ENCODE measurements at regions not wholly inside any gene's neighbourhood (a gene's known extent, or its start where the extent isn't known, plus 50 kb on each side); places are given as distances from the start of the nearest gene placed in this dataset.

DNA sequence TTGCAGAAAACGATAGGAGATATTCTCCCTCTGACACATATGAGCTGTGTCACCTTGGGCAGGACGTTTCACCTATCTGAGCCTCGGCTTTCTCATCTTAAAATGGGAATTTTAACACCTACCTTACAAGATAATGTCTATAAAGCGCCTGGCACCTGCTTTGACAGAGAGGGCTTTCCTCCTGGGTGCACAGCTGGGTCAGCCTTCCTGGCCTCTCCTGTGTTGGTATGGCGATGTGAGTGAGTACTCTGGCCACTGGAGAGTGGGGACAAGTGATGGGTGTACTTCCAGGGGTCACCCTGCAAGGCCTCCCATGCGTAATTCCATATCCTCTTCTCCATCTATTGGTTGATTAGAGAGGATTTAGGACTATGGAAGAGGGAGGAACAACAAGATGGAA, 113.1 kb upstream of the SMIM23 start:
- no peak overlapping the region for H2BK12ac ChIP-seq (ENCODE audit: low read length in 2 of 2)
- H4K91ac ChIP-seq (ENCODE audit: low read length), result no peak overlapping the region
- H2BK5ac ChIP-seq (ENCODE audit: low read depth, low read length, poor library complexity, severe bottlenecking), result no peak overlapping the region
- H3K4me3 ChIP-seq (ENCODE audit: insufficient read depth in 1 of 2, low read depth in 1 of 2, low read length in 2 of 2), result no peak overlapping the region
- H3K23ac ChIP-seq (ENCODE audit: low read length in 2 of 2), result no peak overlapping the region
- no peak overlapping the region for H2BK15ac ChIP-seq (ENCODE audit: low read depth, poor library complexity, severe bottlenecking)
- H2BK120ac ChIP-seq (ENCODE audit: low read depth, low read length), result no peak overlapping the region
- no peak overlapping the region for H2AFZ ChIP-seq (ENCODE audit: low read depth, low read length)
- H3K14ac ChIP-seq (ENCODE audit: low read length in 2 of 2), result no peak overlapping the region
- no peak overlapping the region for H3K4me2 ChIP-seq (ENCODE audit: low read length, poor library complexity, severe bottlenecking)
- H3K4ac ChIP-seq (ENCODE audit: low read depth in 1 of 2, low read length in 2 of 2), result no peak overlapping the region
- no peak overlapping the region for H3K9ac ChIP-seq (ENCODE audit: low read length)
- DNase-seq, result no peak
- no peak overlapping the region for H3K27ac ChIP-seq (ENCODE audit: low read length, poor library complexity, severe bottlenecking)
- no peak overlapping the region for H2AK5ac ChIP-seq (ENCODE audit: low read length, severe bottlenecking)
- peaks cover 10% of the 10 kb centered on the region for H3K9me3 ChIP-seq (ENCODE audit: control insufficient read depth, low read length)
- H3K4me1 ChIP-seq (ENCODE audit: control insufficient read depth, insufficient read depth, low read depth, low read length), result peaks cover 5% of the 10 kb centered on the region
- no peaks in the 10 kb centered on the region for H3K36me3 ChIP-seq (ENCODE audit: control insufficient read depth in 1 of 2, insufficient read depth in 2 of 2, low read depth in 1 of 2, low read length in 2 of 2)
- H3K18ac ChIP-seq (ENCODE audit: low read depth in 1 of 2, low read length in 2 of 2), result no peak overlapping the region
- no peak overlapping the region for H4K8ac ChIP-seq (ENCODE audit: low read length)
- WGBS, result 73% methylated on average over 5 of the region's 6 CpGs
- peaks cover 4 to 30% of the 10 kb centered on the region in 2 experiments for H3K27me3 ChIP-seq (ENCODE audit: control insufficient read depth in 1 of 2, insufficient read depth in 1 of 2, low read length in 2 of 2)
- no peaks in the 10 kb centered on the region for H3K79me1 ChIP-seq (replicated peaks; ENCODE audit: low read length, poor library complexity, severe bottlenecking)

DNA sequence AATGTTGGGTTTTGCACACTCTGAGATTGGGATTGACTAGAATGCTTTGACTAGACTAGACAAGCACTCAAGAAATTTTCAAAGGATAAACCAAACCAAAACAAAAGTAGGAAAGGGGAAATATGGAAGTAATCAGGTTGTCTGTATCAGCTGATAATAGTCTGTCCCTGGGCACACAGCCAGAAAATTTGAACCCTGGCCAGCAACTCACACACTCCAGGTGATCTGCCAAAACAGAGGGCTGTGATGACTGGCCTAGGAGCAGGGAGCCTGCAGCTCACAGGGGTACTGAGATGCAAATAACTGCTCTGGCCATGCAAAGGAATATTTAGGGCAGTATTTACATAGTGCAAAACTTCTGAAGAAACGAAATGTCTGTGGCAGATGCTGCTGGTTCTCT, 112.3 kb upstream of the SMIM23 start:
- no peak overlapping the region for H2BK5ac ChIP-seq (ENCODE audit: low read depth, low read length, poor library complexity, severe bottlenecking)
- H3K27ac ChIP-seq (ENCODE audit: low read length, poor library complexity, severe bottlenecking), result no peak overlapping the region
- H3K23ac ChIP-seq (ENCODE audit: low read length in 2 of 2), result no peak overlapping the region
- no peak overlapping the region for H3K14ac ChIP-seq (ENCODE audit: low read length in 2 of 2)
- H2AK5ac ChIP-seq (ENCODE audit: low read length, severe bottlenecking), result no peak overlapping the region
- H3K79me1 ChIP-seq (replicated peaks; ENCODE audit: low read length, poor library complexity, severe bottlenecking), result no peaks in the 10 kb centered on the region
- H3K4me2 ChIP-seq (ENCODE audit: low read length, poor library complexity, severe bottlenecking), result no peak overlapping the region
- H3K27me3 ChIP-seq (ENCODE audit: control insufficient read depth in 1 of 2, insufficient read depth in 1 of 2, low read length in 2 of 2), result peaks cover 4 to 33% of the 10 kb centered on the region in 2 experiments
- no peak overlapping the region for H2BK120ac ChIP-seq (ENCODE audit: low read depth, low read length)
- H4K91ac ChIP-seq (ENCODE audit: low read length), result no peak overlapping the region
- H3K4me1 ChIP-seq (ENCODE audit: control insufficient read depth, insufficient read depth, low read depth, low read length), result no peaks in the 10 kb centered on the region
- no peak overlapping the region for H3K4ac ChIP-seq (ENCODE audit: low read depth in 1 of 2, low read length in 2 of 2)
- no peak overlapping the region for H4K8ac ChIP-seq (ENCODE audit: low read length)
- H3K36me3 ChIP-seq (ENCODE audit: control insufficient read depth in 1 of 2, insufficient read depth in 2 of 2, low read depth in 1 of 2, low read length in 2 of 2), result no peaks in the 10 kb centered on the region
- no peak overlapping the region for H2BK15ac ChIP-seq (ENCODE audit: low read depth, poor library complexity, severe bottlenecking)
- peaks cover 10% of the 10 kb centered on the region for H3K9me3 ChIP-seq (ENCODE audit: control insufficient read depth, low read length)
- no peak overlapping the region for H3K4me3 ChIP-seq (ENCODE audit: insufficient read depth in 1 of 2, low read depth in 1 of 2, low read length in 2 of 2)
- no peak overlapping the region for H2BK12ac ChIP-seq (ENCODE audit: low read length in 2 of 2)
- H3K9ac ChIP-seq (ENCODE audit: low read length), result no peak overlapping the region
- 42% methylated on average over 1 of the region's 1 CpG for WGBS
- no peak for DNase-seq
- H2AFZ ChIP-seq (ENCODE audit: low read depth, low read length), result no peak overlapping the region
- H3K18ac ChIP-seq (ENCODE audit: low read depth in 1 of 2, low read length in 2 of 2), result no peak overlapping the region

DNA sequence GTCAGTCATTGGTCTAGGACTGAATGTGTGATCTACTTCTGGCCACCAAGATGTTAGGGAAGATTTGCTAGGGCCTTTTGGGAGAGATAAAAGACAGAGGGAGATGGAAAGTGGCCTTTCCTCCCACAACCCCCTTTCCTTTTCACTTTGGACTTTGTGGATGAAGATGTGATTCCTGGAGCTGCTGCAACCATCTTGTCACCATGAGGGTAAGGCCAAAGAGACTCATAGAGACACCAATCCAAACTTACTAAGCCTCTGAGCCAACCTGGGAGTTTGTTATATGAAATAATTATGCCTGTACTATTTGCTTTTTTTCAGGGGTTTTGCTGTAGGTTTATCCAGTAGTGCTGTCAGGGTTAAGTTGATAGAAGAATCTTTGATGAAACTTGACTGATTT, 111.8 kb upstream of the SMIM23 start:
- Histone ChIP-seq H3K4ac (ENCODE audit: low read depth in 1 of 2, low read length in 2 of 2) (no peak overlapping the region), H2BK5ac (ENCODE audit: low read depth, low read length, poor library complexity, severe bottlenecking) (no peak overlapping the region), H3K9ac (ENCODE audit: low read length) (no peak overlapping the region), H4K8ac (ENCODE audit: low read length) (no peak overlapping the region), H3K4me1 (ENCODE audit: control insufficient read depth, insufficient read depth, low read depth, low read length) (no peaks in the 10 kb centered on the region), H3K27me3 (ENCODE audit: control insufficient read depth in 1 of 2, insufficient read depth in 1 of 2, low read length in 2 of 2) (peaks cover 4 to 36% of the 10 kb centered on the region in 2 experiments), H2BK15ac (ENCODE audit: low read depth, poor library complexity, severe bottlenecking) (no peak overlapping the region), H2AK5ac (ENCODE audit: low read length, severe bottlenecking) (no peak overlapping the region), H3K23ac (ENCODE audit: low read length in 2 of 2) (no peak overlapping the region), H3K36me3 (ENCODE audit: control insufficient read depth in 1 of 2, insufficient read depth in 2 of 2, low read depth in 1 of 2, low read length in 2 of 2) (no peaks in the 10 kb centered on the region), H3K4me3 (ENCODE audit: insufficient read depth in 1 of 2, low read depth in 1 of 2, low read length in 2 of 2) (no peak overlapping the region), H2BK120ac (ENCODE audit: low read depth, low read length) (no peak overlapping the region), H3K4me2 (ENCODE audit: low read length, poor library complexity, severe bottlenecking) (no peak overlapping the region), H3K27ac (ENCODE audit: low read length, poor library complexity, severe bottlenecking) (no peak overlapping the region), H4K91ac (ENCODE audit: low read length) (no peak overlapping the region), H3K14ac (ENCODE audit: low read length in 2 of 2) (no peak overlapping the region), H3K79me1 (replicated peaks; ENCODE audit: low read length, poor library complexity, severe bottlenecking) (no peaks in the 10 kb centered on the region), H3K18ac (ENCODE audit: low read depth in 1 of 2, low read length in 2 of 2) (no peak overlapping the region), H3K9me3 (ENCODE audit: control insufficient read depth, low read length) (peaks cover 10% of the 10 kb centered on the region), H2BK12ac (ENCODE audit: low read length in 2 of 2) (no peak overlapping the region), H2AFZ (ENCODE audit: low read depth, low read length) (no peak overlapping the region)
- no peak for DNase-seq

DNA sequence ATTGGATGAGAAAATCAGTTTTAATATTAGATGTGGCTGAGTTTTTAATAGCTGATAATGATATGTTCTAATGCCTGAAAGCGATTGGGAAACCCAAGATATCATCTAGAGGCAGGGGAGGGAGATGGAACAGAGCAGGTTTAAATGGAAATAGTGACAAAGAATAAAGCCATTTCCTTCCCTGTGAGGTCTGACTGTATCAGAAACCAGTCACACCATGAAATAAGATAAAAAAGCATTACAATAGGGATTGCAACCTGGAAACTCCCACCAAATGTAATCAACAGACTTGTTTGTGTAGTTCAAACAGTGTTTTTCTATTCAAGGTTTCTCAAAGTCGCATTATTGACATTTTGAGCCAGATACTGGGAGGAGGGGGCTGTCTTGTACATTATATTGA, 110.1 kb upstream of the SMIM23 start:
- H3K27me3 ChIP-seq (ENCODE audit: control insufficient read depth in 1 of 2, insufficient read depth in 1 of 2, low read length in 2 of 2), result peaks cover 12 to 44% of the 10 kb centered on the region in 2 experiments
- 58% methylated on average over 2 of the region's 2 CpGs for WGBS

More for the DNA sequence above, 110.1 kb upstream of the SMIM23 start:
- Histone ChIP-seq H3K36me3 (ENCODE audit: control insufficient read depth in 1 of 2, insufficient read depth in 2 of 2, low read depth in 1 of 2, low read length in 2 of 2) (no peaks in the 10 kb centered on the region), H4K8ac (ENCODE audit: low read length) (no peak overlapping the region), H2BK120ac (ENCODE audit: low read depth, low read length) (no peak overlapping the region), H3K9ac (ENCODE audit: low read length) (no peak overlapping the region), H3K9me3 (ENCODE audit: control insufficient read depth, low read length) (peaks cover 10% of the 10 kb centered on the region), H3K4me2 (ENCODE audit: low read length, poor library complexity, severe bottlenecking) (no peak overlapping the region), H3K18ac (ENCODE audit: low read depth in 1 of 2, low read length in 2 of 2) (no peak overlapping the region), H3K4me3 (ENCODE audit: insufficient read depth in 1 of 2, low read depth in 1 of 2, low read length in 2 of 2) (no peak overlapping the region), H3K79me1 (replicated peaks; ENCODE audit: low read length, poor library complexity, severe bottlenecking) (no peaks in the 10 kb centered on the region), H2BK12ac (ENCODE audit: low read length in 2 of 2) (no peak overlapping the region), H2BK5ac (ENCODE audit: low read depth, low read length, poor library complexity, severe bottlenecking) (no peak overlapping the region), H3K4me1 (ENCODE audit: control insufficient read depth, insufficient read depth, low read depth, low read length) (no peaks in the 10 kb centered on the region), H2AK5ac (ENCODE audit: low read length, severe bottlenecking) (no peak overlapping the region), H3K23ac (ENCODE audit: low read length in 2 of 2) (no peak overlapping the region), H4K91ac (ENCODE audit: low read length) (no peak overlapping the region), H3K14ac (ENCODE audit: low read length in 2 of 2) (no peak overlapping the region), H3K27ac (ENCODE audit: low read length, poor library complexity, severe bottlenecking) (no peak overlapping the region), H2BK15ac (ENCODE audit: low read depth, poor library complexity, severe bottlenecking) (no peak overlapping the region), H2AFZ (ENCODE audit: low read depth, low read length) (no peak overlapping the region), H3K4ac (ENCODE audit: low read depth in 1 of 2, low read length in 2 of 2) (no peak overlapping the region)
- DNase-seq, result no peak
